ENCODE measurements at regions not wholly inside any gene's neighbourhood (a gene's known extent, or its start where the extent isn't known, plus 50 kb on each side); places are given as distances from the start of the nearest gene placed in this dataset.

DNA sequence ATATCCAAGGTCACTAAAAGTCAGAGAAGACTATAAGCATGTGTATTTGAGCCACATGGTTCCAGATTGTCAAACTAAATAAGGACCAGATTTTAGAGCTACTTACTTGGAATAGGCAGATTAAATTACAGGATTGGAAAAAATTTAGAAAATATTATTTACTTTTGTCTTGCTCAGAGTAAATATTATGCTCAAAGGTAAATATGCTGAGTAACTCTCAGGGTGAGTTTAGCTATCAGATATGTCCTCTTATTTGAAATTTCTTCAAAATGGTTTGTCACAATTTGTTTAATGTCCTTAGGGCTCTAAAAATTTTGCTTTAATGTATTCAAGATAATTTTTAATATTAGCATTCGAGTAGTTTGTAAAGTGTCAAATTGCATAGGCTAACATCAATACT, 2455.2 kb downstream of the PCDH9 start:
- TF ChIP-seq YY1 (IDR thresholded peaks at IDR 0.05; ENCODE audit: insufficient read depth, insufficient read length) (no peak), ZNF274 (IDR thresholded peaks at IDR 0.05; ENCODE audit: low read depth, low read length) (no peak)
